GDM1 (cell line): ENCODE measurements at regions not wholly inside any gene's neighbourhood (a gene's known extent, or its start where the extent isn't known, plus 50 kb on each side); places are given as distances from the start of the nearest gene placed in this dataset.

Experiments
- DNase-seq: peaks from one replicate; lab custom pipeline; 2025; lab: John Stamatoyannopoulos, UW

DNA sequence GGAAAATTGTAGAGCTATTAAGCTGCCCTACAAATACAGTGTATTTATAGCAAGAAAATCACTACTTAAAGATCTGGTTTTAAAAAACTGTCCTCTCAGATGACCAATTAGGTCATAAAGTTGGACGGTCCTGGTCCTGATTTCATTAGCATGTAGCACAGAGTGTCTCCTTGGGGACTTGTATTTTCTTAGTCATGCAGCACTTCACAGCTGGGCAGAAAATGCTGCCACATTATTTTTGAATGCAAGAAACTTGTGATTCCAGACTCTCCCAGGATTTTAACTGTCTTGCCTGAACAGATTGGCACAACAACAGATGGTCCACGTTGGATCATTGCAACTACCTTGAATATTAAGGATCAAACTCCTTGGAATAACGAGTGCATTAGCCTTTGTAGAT lies 348.1 kb upstream of the SGCD start:
- DNase-seq, result no peak

DNA sequence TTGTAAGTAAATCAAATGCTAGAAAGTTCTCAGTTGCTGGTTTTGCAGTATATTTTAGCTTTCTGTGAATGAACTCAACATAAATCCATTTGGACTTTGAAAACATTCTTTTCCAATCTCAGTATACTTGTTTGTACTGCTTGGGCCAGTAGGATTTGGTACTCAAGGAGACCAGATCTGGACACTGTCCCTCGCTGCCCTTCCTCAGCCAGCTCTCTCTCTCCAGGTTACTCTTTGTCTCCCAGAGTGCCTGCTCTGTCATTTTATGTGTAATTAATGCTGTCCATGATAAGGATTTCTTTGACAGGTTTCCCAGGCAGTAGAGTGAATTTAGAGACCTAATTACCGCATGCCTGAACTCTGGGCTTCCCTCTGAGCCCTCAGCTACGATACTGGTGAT lies 344.6 kb upstream of the SGCD start:
- no peak for DNase-seq

DNA sequence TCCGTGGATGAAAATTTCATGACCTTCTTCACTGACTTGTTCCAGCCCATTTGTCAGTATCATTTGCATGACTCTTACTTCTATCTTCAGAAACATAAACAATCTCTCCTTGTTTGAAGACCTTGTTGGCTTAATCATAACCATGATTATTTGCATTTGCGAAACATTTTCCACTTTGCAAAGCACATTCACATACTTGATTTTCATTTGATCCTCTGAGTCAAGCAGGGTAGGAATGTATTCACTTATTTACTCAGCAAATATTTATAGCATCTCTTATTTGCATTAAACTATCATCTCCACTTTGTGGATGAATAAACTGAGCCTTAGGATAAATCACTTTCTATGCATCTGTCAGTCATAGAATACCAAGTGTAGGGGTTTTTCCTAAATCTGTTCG lies 343.0 kb upstream of the SGCD start:
- no peak for DNase-seq

DNA sequence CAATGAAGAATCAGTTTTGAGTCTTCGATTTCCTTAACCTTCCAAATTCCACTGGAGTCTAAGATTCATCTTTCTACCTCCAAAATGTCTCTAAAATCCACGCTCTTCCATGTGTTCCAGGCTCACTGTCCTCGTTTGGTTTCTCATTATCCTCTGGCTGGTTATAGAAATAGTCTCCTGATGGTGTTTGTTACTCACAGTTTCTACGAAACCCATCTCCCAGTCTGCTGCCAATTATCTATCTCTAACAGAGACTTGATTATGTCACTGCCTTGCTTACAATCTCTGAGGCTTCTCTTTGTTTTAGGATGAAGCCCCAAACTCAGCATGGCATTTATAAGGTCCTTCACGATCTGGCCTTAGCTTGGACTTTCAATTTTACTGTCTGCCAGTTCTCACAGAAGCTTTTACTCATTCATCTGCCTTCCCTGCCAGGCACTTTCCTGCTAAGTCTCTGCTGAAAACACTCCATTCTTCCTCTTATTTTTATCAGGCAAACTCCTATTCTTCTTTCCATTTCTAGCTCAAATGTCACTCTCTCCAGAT lies 339.6 kb upstream of the SGCD start:
- DNase-seq, result no peak

DNA sequence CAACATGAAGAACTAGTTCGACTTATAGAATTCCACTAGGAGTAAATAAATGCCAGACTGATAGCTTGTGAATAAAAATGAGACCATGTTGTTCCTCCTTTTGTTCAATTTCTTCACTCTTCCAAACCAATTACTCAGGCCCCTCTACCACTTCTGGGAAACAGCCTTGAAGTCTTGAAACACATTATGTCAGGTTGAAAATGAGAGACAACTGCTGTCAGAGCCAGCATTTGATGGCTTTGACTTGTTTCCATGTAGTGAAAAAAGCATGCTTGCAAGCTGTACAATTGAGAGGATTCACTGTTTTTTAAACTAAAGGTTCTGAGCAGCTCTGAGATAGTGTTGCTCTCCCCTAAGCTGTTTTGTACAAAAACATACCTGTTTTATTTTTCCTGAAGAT lies 337.1 kb upstream of the SGCD start:
- DNase-seq, result no peak

DNA sequence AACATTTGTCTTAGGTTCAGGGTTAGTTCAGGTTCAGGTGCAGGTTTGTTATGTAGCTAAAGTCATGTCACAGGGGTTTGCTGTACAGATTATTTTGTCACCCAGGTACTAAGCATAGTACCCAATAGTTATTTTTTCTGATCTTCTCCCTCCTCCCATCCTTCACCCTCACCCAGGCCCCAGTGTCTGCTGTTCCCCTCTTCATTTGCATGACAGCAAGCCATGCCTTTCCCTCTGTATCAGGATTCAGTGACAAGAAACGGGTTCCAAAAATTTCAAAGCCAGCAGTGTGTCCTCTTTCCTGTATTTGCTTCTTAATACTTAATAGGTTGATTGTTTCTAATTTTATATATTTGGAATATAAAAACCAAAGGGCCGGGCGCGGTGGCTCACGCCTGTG lies 330.8 kb upstream of the SGCD start:
- no peak for DNase-seq

DNA sequence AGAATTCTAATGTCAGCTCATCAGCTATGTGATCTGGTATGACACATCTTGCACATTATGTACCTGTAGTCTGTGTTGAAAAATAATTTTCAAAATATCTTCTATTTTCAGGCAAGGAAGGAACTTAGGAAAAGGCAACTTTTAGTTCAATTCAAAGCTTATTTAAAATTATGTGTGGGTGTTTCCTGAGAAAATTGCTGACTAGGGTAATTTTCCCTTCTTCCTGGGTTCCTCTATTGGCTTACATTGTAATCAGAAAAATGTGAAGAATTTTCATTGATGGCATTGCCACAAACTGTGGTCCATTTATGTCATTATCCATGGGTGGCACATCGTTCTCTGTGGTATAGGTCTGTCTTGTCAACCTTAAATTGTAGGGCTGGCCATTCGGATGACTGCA lies 328.7 kb upstream of the SGCD start:
- DNase-seq, result no peak

DNA sequence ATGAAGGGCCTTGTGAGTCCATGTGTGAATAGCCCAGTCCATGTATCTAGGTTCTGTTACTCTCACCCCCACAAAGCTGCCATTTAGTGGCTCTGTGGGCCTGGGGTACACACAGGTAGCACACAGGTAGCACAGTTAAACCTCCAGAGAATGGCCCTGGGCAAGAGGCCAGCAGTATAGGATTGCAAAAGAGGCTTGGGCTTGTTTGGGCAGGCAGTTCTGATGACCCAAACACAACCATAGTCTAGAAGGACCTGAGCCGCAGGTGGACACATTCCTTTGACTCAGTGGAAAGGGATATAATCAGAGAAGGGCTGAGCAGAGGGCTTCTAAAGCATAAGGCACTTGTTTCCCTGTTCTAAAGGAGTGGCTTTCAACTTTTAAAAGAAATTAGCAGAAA lies 326.8 kb upstream of the SGCD start:
- no peak for DNase-seq

DNA sequence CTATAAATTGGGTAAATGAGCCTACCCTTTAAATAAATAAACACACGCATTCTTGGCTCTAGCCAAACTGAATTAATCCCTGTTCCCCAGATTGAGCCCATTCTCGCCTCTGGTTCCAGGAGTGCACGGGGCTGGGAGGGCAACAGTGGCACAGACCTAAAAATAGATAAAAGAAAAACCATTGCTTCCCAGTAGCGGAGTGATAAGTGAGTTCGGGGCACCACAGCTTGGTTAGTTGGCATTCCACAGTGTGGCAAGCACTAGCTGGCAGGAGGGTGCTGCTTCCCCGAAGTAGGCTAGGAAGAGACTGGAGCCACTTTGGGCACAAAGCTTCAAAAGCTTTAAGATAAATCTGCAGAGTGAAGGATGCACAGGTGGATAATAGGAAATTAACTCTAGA lies 322.2 kb upstream of the SGCD start:
- DNase-seq, result no peak

DNA sequence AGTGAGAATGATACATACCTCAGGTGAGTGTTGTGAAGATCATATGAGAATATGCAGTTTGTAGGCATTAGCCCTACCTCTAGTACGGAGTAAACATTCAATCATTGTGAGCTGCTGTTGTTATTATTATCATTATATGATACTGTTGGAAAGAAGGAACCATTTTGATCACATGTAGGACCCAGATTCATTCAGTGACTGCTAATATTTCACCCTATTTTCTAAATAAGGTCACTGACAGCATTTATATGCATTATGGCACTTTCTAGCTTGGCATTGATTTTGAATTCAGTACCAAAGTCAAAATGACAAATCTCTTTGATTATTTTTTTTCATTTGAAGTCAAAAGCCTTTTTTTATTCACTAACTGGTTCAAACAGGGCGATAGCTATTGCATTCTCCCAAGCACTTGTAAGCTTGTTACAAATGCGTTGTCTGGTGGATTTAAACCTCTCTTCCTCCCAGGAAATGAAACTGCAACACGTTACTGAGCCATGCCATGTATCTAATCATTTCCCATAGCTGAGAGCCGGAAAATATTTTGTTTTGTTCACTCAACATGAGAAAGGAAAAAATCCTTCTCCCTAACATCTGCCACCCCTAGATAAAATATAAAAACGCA lies 320.8 kb upstream of the SGCD start:
- no peak for DNase-seq

DNA sequence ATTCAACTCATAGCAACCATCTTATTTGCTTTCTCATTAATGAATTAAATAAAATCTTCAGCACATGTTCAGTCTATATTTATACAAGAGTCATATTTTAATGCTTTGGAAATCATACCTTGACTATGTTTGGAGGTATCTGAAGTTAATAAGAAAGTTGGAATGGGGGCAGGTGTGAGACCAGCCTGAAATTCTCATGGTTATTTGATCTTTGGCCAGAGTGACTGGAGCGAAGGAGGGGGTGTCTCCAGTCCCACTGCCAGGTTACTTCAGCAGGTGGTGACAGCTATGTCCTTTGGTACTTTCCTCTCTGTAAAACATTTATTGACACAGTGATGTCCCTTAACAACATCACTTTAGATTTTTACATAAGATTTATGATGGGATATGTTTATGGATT lies 318.1 kb upstream of the SGCD start:
- DNase-seq, result no peak

DNA sequence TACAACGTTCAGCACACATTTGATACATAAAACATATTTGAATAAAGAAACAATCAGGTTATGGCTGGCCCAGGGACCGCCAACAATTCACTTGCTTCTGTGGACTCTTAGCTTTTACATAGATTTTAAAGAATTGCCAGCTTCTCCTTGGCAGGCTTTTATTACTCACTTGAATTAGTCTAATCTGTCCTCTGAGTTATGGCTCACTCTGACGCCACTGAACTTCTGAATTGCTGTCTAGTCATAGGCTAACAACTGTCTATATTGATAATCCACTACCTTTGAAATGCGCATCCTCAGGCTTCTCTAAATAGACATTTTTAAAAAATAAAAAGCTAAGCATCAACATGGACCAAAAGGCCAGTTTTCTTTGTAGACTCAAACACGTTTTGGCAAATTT lies 317.4 kb upstream of the SGCD start:
- no peak for DNase-seq

DNA sequence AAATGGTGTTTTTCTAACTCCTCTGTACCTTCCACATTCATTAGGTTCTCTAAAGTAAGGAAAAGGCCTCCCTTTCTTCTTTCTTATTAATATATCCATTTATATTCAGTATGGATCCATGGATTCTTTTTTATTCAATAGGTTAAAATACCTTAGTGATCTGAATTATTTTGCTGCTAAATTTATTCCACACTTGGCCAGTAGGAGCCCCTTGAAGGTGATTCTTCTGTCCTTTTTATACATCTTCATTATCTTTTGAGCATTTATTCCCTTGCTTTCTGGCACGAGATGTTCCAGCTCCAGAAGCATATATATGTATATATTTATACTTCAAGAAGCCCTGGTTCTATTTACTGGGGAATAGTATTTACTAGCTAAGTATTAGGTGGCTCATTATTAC lies 311.8 kb upstream of the SGCD start:
- no peak for DNase-seq

DNA sequence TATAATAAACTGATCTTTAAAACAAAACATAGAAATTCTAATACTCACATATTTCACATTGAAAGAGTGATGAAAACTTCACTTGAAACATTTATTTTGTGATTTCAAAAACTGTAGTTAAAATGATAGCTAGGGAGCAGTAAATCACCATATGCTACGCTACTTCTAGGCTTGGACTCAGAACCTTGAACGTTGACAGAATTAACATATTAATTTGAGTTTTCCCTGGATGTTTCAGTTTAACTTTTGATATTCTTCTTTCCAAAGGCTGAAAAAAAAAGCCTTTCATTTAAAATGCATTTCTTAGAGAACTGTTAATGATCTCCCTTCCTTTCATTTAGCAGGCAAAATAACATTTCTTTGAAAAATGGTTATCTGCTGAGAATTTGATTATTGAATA lies 307.8 kb upstream of the SGCD start:
- DNase-seq, result no peak

DNA sequence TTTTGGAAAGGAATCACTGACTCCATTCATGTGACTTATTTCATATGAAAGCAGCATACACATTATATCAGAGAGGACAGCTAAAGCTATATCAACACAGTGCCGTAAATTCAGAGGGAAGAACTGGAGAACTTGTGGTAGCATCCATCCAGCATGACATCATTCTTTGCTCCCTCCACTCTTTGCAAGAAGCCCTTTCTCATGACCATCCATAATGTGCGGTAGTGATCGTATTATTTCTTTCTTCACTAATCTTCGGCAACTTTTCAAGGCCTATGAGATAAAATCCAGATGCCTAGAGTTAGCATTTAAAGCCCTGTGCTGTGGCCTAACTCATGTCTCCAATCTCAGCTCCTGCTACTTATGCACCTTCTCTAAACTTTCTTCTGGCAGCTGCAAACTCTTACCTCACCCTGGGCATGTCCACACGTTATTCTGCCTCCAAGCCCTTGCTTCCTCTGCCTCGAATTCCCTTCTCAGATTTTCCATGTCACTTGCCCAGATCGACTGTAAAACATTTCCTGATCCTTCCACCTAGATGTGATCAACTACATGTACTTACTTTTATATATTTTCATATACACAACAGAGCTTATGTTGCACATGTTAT lies 307.3 kb upstream of the SGCD start:
- no peak for DNase-seq

DNA sequence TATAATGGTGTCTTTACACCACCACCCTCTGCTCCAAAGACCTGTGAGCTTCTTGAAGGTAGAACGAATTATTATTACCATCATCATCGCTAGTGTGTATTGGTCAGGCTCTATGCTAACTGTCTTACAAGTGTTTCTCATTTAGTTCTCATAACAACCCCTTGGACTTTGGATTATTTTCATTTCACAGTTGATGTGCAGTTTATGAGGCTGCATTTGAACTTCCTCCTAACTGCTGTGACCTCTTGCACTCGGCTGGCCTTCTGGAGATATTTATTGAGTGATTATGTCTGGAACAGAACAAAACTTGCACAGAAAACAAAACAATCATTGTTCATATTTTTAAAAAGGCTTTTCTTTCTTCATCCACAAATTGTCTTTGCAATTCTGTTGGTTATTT lies 306.3 kb upstream of the SGCD start:
- DNase-seq, result no peak

DNA sequence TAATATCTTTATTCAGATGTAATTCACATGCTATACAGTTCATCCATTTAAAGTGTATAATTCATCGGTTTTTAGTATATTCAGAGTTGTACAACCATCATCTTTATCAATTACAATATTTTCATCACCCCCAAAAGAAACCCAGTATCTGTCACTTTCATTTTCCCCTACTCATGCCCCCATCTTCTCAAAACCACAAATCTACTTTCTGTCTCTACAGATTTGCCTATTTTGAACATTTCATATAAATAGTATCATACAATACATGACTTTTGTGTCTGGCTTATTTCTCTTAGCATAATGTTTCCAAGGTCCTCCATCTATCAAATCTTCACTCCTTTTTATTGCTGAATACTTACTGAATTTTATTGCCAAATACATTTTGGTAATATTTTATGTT lies 305.1 kb upstream of the SGCD start:
- DNase-seq, result no peak

DNA sequence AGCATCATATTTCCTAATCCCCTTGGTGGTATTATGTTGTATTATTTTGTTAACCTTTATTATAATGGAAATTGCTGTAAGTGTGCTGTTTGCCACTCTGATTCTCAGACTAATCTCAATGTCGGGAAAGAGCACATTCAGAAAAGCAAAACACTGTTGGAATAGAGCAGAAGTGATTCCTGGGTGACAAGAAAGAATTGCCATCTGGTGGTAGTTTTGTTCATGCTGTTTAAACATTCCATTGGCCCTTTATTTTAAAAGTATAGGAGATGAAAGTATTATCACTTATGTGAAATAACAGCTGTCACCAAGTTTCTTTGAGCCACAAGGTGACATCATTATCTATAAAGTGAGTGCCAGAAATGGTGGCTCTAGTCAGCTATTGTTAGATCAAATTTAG lies 301.3 kb upstream of the SGCD start:
- DNase-seq, result no peak

DNA sequence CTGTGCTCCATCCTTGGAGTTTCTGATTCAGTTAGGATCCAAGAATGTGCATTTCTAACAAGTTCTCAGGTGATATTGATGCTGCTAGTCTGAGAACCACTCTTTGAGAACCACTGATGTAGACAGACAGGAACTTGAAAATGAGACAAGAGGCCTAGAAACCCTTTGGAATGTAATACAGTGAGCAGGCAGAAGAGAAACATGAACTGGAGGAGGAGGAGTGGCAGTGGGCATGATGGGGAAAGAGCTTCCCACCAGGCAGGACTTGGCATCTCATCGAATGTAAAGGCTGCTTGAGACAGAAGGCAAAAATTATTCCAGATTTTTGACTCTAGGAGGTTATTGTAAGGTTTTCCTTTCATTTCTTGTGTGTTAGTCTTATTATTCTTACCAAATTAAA lies 295.8 kb upstream of the SGCD start:
- DNase-seq, result no peak

DNA sequence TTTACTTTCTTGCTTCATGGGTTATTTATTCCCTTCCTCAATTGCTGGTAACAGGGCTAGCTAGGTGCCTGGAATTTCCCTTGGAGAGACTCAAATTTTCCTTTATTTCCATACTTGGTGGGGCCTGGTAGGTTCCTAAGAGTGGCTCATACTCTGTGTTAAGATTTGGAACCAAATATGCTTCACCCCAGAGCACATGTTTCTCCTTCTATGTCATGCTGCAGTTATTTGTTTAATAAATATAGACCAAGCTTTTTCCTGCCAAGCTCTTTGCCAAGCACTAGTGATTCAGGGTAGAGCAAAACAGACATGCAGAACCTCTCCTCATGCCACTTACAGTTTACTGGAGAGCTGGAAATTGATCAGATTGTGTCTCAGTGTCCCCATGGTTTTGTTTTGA lies 290.3 kb upstream of the SGCD start:
- no peak for DNase-seq

DNA sequence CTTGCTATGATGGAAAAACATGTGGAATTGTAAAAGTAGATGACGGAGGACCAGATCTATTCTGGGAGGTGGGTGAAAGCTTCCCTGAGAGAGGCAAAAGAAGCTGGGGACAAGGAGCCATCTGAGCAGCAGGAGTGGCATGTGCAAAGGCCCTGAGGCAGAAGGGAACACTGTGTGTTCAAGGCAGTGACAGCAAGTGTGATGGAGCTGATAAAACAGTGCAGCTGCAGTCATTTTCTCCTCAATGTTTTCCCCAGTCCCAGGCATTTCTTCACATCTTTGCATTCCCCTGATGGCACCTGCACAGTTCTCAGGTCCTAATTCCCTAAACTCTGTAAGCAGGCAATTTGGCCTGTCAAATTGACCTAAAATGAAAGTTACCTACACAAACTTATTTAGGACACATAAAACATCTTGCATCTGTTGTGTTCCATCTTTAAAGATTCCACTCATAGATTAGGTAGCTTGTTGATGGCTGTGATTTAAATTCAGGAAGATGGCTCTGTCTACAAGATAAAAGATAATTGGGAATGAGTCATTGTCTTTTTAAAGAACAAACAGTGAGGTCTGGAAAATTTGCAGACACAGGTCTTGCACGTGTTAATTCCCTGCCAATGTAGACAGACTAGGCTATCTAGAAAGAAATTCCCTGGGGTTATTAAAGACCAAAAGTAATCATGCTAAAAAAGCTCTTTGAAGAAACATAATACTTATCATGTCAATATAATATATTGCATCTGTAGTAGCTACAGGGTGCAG lies 289.6 kb upstream of the SGCD start:
- DNase-seq, result no peak

DNA sequence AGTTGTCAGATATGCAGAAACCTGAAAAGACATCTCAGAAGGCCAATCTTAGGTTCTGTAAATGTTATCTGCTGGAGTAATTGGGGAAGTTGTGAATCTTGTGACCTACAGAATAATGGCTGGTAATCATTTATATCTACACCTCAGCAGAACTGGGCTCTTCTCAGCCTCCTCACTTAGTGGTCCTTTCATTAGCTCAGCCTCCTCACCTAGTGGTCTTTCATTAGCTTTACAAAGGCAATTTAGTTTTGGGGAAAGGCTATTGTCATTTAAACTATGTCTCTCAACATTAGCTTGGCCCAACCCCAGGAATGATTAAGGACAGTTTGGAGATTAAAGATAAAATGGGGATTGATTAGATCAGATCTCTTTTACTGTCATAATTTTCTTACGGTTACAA lies 284.2 kb upstream of the SGCD start:
- DNase-seq, result no peak

DNA sequence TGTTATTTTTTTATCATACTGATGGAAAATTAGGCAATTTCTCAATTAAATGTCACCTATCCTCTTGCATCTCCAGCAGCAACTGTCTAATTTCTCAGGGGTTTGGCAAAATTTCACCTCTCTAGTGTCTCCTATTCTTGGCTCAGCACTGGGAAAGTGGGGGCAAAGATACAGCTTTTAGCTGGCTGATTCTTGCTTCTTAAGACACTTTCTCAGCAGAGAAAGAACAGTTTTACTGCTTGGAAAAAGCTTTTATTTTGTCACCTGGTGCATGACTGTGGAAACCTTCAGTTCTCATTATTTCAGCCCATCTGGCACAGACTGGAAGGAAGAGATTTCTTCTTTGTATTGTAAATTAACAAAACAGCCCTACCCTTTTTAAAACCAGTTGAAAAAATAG lies 283.6 kb upstream of the SGCD start:
- DNase-seq, result no peak

DNA sequence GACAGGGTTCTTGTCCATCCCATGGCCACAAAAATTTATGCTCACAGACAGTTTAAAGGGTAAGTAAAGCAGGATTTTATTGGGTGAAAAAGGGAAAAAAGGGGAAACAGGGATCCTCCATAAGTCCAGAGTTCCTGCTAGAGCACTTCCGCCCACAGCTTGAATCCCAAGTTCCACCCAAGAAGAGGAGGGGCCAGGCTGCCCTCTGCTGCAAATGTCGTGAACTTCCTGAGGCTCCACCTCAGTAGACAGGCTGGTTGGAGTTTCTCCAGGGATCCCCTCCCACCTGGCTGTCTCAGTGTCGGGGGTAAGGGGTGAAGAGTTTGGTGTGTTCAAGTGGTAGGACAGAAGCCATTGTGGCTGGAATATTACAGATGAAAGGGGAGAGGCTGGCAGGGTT lies 275.0 kb upstream of the SGCD start:
- DNase-seq, result no peak
